GM18505 (cell line): ENCODE measurements at regions not wholly inside any gene's neighbourhood (a gene's known extent, or its start where the extent isn't known, plus 50 kb on each side); places are given as distances from the start of the nearest gene placed in this dataset.

ENCODE experiments used
- ATAC-seq: cut with Tn5 transposase; IDR thresholded peaks from one replicate; pipeline ENCODE4 v1.9.1; 2021; ENCODE audit not compliant: unreplicated experiment
- POLR2A ChIP-seq: IDR thresholded peaks from 4 replicates; pipeline ENCODE4 v1.6.1; 2011; ENCODE audit warnings: borderline replicate concordance; ENCODE audit not compliant: insufficient read depth, insufficient read length; ENCODE audit errors: extremely low read depth

DNA sequence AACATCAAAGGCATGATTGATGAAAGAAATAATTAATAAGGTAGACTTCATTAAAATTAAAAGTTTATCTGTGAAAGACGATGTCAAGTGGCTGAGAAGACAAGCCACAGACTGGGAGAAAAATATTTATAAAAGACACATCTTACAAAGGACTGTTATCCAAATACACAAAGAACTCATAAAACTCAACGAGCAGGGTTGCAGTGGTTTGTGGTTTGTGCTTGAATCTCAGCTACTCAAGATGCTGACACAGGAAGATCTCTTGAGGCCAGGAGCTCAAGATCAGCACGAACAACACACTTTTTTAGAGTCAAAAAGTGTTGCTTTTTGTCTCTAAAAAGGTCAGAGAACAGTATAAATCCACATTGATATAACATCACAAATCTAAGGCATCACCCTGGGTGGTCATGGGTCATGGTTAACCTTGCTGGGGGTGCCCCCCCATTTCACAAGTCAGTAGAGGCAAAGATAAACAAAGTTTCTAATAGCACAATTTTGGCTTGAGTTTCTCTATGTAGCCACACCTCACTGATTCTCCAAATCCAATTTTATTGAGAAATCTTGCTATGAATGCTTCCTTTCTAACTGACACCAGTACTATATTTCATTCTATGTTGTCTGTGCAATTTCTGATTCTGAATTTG is 342.9 kb upstream of the RPS23 start:
- TF ChIP-seq POLR2A: no peak

DNA sequence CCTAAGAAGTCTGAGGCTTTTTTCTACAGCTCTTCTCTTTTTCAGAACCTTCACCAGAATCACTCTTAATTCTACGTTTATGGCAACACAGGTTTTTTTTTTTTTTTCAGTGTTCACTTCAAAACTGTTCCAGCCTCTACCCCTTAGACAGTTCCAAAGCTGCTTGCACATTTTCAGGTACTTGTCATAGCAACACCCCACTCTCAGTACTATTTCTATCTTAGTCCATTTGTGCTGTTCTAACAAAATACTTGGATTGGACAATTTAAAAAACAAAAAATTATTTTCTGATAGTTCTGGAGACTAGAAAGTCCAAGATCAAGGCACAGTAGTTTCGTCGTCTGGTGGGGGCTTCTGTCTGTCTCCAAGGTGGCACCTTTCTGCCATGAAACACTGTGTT is 340.9 kb upstream of the RPS23 start:
- ATAC-seq: no peak
- no peak for TF ChIP-seq POLR2A

More for the DNA sequence above, 342.9 kb upstream of the RPS23 start:
- ATAC-seq: no peak

DNA sequence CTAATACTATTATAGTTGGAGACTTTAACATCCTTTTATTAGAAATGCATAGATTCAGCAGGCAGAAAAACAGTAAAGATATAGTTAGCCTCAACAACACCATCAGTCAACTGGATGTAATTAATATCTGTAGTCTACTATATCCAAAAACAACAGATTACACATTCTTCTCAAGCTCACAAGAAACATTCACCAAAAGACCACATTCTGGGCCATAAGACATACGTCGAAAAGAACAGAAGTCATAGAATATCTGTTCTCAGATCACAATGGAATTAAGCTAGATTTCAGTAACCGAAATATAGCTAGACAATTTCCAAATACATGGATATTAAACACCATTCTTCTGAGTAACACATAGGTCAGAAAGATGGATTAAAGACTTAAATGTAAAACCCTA is 336.6 kb upstream of the RPS23 start:
- TF ChIP-seq POLR2A: no peak
- no peak for ATAC-seq

DNA sequence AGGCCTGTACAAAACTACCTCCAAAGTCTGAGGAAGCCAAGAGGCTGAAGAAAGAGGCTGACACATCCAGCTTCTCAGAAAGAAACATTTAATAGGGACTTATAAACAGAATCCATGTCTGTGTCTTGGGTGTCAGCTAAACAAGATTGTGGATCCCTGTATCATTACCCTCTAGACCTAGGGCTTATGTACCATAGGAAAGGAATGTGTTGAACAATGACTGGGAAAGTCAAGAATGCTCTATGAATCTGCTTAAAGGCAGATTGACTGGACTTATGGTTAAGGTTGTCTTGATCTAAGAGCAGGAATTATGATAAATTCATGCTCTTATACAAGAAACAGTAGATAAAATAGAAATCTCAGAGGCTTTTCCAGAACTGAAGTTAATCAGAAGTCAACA is 335.7 kb upstream of the RPS23 start:
- no peak for TF ChIP-seq POLR2A
- ATAC-seq: no peak

DNA sequence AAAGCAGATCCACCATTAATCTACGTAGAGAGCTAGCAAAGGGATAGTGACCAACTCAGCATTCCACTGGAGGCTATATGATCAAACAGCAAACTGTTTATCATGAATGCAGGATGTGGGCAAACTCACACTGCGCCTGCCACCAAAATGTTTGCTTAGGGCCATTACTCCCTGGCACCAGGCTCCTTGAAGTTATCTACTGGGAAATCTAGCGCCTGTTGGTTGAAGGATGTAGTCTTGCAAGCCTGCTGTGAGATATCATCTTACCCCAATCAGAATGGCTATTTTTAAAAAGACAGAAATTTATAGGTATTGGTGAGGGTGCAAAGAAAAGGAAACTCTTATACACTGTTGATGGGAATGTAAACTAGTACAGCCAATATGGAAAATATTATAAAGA is 332.5 kb upstream of the RPS23 start:
- ATAC-seq: no peak
- TF ChIP-seq POLR2A: no peak

DNA sequence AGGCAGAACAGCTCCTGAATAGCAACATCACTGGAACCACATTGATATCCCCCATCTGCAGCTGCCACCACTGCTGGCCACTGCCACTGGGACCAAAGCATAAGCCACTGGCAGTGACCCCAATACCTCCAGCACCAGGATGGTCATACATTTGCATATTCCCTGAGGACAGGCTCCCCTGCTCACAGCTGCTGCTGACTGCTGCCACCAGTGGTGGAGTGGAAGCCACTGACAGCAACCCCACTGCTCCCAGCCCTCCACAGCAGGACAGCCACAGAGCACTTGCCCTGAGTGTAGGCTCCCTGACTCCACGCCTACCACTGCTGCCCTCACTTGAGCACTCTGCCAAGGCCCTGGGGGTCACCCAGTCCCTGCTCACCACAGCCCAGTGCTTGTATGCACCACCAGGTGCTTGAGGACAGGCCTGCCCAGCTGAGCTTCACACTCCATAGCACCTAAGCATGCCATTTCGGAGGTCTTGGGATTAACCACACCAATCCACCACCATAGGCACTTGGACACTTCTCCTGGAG is 327.4 kb upstream of the RPS23 start:
- no peak for ATAC-seq

DNA sequence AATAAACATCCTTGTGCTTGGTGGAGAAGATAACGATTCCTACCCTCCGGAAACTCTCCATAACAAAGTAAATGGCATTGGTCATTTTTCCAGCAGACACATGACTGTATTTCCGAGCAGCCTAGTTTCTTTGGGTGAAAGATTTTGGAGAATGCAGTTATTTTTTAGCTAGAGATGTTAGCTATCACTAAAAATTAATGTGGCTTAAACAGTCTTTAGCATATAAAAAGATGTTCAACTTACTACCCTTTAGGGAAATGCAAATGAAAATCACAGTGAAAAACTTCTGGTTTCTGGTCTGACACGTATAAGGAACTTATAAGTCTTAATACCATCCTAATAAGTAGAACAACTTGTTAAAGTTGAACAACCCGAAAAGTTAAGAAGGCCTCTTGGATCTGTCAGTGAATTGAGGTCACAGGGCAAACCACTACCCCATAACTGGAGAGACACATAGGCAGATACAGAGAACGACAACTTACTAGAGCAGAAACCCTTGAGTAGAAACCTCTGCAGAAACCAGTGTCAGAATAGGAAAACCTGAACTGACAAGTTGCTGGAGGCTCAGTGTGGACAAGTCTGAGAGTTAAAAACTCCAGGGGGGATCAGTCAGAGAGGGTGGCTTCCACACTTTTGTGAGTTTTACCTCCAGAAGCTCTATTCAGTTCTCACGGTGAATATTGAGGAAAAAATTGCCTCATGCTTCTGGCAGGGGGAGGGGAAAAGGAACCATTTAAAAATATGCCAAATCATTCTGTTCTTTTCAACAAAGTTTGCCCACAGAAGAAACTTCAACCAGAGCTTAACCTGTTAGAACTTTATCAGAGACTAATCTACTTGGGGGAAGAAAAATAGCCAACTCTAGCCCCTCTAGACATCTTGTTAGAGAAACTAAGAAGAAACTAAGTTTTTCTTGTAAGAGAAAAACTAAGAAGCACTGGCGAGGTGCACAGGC is 325.2 kb upstream of the RPS23 start:
- no peak for ATAC-seq
- TF ChIP-seq POLR2A: no peak

More for the DNA sequence above, 327.4 kb upstream of the RPS23 start:
- TF ChIP-seq POLR2A: no peak

DNA sequence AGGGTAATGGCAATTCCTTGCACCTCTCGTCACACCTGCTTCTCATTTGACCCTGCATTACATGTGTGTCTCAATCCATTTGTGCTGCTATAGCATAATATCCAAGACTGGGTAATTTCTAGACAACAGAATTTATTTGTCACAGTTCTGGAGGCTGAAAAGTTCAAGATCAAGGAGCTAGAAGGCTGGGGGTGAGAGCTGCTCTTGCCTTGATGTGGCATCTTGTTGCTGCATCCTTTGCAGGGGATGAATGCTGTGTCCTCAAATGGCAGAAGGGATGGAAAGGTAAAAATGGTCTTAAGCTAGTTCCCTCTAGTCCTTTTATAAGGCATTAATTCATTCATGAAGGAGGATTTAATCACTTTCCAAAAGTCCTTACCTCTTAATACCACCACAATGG is 323.7 kb upstream of the RPS23 start:
- no peak for ATAC-seq
- TF ChIP-seq POLR2A: no peak

DNA sequence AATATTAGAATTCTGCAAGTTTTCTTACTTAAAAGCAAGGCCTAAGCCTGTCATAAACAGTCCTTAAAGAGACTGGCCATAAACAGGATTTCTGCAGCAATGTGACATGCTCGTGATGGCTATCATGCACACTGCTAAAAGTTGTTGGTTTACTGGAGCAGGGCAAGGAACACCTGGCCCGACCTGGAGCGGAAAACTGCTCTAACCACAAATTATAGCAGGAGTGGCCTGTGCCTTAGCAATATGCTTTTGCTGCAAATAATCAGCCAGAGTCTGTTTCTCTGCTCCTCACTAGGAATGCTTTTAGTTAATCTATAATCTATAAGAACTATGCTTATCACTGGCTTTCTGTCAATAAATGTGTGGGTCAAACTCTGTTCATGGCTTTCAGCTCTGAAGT is 322.9 kb upstream of the RPS23 start:
- no peak for TF ChIP-seq POLR2A
- ATAC-seq: no peak

DNA sequence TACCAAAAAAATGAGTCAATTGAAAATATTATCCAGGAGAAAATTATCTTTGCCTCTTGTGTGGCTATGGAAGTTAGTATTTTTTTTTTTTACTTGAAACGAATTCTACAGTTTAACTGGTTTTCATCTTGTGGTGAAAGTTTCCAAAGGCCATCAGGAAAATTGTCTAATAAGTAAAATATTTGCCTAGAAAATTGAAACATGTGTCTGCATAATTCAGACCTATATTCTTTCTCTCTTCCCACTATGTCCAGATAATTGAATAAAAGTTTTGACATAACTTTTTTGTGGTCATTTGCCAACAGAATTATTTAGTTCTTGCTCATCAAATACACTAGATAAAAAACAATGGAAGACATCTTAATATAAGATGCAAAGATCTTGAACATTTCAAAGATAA is 321.5 kb upstream of the RPS23 start:
- ATAC-seq: no peak
- no peak for TF ChIP-seq POLR2A

DNA sequence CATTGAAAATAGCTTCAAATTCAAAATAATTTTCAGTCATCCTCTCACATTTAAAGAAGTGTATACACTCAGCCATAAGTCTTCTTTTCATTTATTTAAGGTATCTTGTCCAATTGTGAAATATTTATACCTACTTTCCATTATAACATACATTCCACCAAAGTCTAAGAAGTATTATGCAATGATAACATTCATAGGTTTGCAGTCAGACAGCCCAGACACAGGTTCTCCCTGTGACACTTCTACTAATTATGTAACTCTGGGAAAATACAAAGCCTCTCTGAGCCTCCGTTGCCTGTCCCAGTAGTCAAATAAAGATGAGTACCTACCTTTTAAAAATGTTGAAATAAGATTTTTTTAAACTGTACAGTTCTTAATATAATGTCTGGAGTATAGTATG is 320.9 kb upstream of the RPS23 start:
- no peak for TF ChIP-seq POLR2A
- no peak for ATAC-seq

DNA sequence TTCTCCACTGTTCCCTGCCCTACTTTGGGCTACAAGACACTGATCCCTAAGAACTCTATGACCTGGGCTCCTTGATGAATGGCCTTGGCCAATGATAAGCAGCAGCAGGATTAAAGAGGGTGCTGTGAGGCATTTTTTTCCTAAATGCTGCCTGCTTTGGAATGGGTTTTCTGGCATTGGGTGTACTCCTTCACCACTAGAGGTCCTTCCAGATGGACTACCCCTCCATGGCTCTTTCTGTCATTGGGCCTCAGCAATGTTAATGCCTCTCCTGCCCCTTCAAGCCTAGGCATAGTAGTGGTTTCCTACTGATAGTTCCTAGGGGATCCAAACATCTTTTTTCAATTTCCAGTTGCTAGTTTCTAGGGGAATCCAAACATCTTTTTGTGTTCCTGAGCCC is 319.3 kb upstream of the RPS23 start:
- no peak for TF ChIP-seq POLR2A
- no peak for ATAC-seq

DNA sequence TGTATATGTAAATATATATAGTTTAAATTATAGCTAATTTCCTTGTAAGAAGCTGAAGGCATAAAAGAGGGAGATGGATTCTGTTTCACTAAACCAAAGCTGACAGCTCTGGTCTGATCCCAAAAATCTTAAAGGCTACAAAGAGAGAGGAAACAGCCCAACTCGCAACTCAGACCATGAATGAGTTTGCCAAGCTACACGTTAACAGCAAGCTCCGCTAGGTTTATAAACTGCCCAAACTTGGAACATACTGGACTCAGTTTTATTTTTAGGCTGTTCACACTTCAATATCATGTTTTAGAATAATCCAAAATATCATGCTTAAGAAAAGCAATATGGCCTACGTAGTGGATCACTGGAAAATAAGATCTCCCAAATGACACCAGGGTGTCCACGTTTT is 318.3 kb upstream of the RPS23 start:
- no peak for TF ChIP-seq POLR2A
- ATAC-seq: no peak

DNA sequence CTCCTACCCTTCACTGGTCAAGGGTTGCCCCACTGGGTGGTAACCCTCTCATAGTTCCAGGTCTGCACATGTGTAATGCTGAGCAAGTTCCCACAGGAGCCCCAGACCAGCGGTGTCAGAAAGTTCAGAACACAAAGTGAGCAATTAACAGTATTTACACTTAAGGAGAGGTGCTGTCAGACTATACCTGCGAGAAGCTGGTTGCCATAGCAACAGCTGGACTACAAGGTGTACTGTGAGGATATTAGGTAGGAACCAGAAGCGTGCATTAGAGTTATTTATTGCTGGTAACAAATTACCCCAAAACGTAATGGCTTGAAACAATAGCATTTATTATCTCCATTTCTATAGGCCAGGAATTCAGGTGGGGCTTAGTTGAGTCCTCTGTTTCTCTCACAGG is 317.0 kb upstream of the RPS23 start:
- ATAC-seq: no peak

More for the DNA sequence above, 317.0 kb upstream of the RPS23 start:
- TF ChIP-seq POLR2A: no peak
